ENCODE measurements at regions not wholly inside any gene's neighbourhood (a gene's known extent, or its start where the extent isn't known, plus 50 kb on each side); places are given as distances from the start of the nearest gene placed in this dataset.

- no peaks in the 10 kb centered on the region for H3K36me3 Mint-ChIP-seq (ENCODE audit: insufficient read depth)
- peaks cover 12% of the 10 kb centered on the region for H3K4me1 Mint-ChIP-seq (ENCODE audit: low read depth)
- H3K9me3 Mint-ChIP-seq (ENCODE audit: low read depth), result no peaks in the 10 kb centered on the region
- no peak overlapping the region for H3K4me3 Mint-ChIP-seq (ENCODE audit: low read depth)
- TF ChIP-seq, protein P1, sequence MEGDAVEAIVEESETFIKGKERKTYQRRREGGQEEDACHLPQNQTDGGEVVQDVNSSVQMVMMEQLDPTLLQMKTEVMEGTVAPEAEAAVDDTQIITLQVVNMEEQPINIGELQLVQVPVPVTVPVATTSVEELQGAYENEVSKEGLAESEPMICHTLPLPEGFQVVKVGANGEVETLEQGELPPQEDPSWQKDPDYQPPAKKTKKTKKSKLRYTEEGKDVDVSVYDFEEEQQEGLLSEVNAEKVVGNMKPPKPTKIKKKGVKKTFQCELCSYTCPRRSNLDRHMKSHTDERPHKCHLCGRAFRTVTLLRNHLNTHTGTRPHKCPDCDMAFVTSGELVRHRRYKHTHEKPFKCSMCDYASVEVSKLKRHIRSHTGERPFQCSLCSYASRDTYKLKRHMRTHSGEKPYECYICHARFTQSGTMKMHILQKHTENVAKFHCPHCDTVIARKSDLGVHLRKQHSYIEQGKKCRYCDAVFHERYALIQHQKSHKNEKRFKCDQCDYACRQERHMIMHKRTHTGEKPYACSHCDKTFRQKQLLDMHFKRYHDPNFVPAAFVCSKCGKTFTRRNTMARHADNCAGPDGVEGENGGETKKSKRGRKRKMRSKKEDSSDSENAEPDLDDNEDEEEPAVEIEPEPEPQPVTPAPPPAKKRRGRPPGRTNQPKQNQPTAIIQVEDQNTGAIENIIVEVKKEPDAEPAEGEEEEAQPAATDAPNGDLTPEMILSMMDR (IDR thresholded peaks at IDR 0.05; ENCODE audit: unreplicated experiment), result no peak
- peaks cover 33% of the 10 kb centered on the region for H3K27me3 Mint-ChIP-seq
- no peak for DNase-seq (ENCODE audit: low spot score, unreplicated experiment)
- no peak overlapping the region for H3K27ac Mint-ChIP-seq
Observed at GRCh38 chr9:89799766-89800165, 195.0 kb downstream of the GADD45G start.

GRCh38 chr9:89801341-89801740, 196.5 kb downstream of the GADD45G start:
- TF ChIP-seq, protein P1 (IDR thresholded peaks at IDR 0.05; ENCODE audit: unreplicated experiment), result no peak
- Mint-ChIP-seq H3K4me3 (ENCODE audit: low read depth) (no peak overlapping the region), H3K27ac (no peak overlapping the region), H3K27me3 (peaks cover 33% of the 10 kb centered on the region), H3K4me1 (ENCODE audit: low read depth) (peaks cover 5% of the 10 kb centered on the region), H3K9me3 (ENCODE audit: low read depth) (no peaks in the 10 kb centered on the region), H3K36me3 (ENCODE audit: insufficient read depth) (no peaks in the 10 kb centered on the region)
- no peak for DNase-seq (ENCODE audit: low spot score, unreplicated experiment)

DNA sequence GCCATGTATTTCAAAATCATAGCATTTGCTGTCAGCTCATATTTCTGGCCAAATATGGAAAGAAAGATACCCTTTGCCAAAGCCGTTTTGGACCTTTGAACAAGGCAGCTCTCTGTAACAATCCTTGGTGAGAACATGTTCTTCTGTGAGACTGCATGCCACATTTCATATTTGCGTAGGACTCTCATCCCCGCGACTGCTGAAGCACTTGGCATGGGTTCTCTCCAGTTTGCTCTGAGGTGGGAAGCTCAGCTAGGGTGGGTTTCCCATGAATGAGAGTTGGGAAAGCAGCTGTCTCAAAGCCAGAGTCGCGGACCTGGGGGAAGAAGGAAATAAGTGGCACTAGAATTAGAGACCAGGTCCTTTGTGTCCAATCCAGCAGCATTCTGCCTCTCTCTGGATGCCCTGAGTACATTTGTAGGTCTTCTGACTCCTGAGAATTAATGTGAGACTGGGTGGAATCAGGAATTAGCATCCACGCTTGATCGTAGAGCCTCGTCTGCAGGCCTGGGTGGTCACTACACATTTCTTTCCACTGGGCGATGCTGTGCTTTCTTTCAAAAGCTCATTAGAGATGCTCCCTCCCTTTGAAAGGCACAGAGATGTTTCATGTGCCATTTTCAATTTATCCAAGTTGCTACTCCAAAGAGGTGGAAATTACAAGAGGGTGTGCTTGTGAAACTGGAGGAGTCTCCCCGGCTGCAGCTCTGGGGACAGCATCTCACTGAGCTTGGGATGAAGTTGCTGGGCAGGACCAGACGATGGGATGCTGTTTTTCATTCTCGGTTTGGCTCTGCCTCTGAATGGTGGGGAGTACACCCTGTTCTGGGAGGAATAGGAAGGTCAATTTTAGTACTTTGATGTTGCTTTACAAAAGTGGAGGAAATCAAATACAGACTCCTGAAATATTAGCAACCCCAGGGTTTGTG, 197.2 kb downstream of the GADD45G start:
- DNase-seq (ENCODE audit: low spot score, unreplicated experiment), result no peak
- Mint-ChIP-seq H3K4me3 (ENCODE audit: low read depth) (no peak overlapping the region), H3K9me3 (ENCODE audit: low read depth) (no peaks in the 10 kb centered on the region), H3K4me1 (ENCODE audit: low read depth) (peaks cover 5% of the 10 kb centered on the region), H3K36me3 (ENCODE audit: insufficient read depth) (no peaks in the 10 kb centered on the region), H3K27me3 (peaks cover 33% of the 10 kb centered on the region), H3K27ac (no peak overlapping the region)
- TF ChIP-seq, protein P1 (IDR thresholded peaks at IDR 0.05; ENCODE audit: unreplicated experiment), result no peak

DNA sequence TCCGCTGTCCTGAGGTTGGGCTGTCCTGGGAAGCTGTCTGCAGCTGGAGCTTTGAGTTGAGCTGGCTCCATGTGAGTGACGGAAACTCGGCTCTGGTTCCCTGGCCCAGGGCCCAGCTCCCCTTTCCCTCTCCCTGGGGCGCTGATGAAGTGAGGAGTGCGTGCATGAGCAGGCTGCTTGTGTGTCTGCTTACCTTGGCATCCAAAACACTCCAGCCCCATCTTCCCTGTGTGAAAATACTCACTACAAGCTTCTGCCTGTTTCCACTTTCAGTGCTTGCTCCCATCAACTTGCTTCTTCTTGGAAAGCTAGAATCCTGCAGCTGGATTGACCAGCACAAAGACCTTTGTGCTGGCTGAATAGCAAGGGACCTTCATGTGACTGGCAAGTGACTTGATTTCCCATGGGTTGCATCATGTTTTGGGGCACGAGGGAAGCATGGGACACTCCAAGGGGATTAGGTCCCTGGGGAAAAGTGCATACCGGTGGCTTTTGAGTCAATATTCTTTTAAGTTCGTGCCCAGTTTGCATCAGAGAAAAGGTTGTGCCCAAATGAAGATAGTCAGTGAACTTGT, 198.1 kb downstream of the GADD45G start:
- Mint-ChIP-seq H3K4me1 (ENCODE audit: low read depth) (peaks cover 5% of the 10 kb centered on the region), H3K27me3 (peaks cover 31% of the 10 kb centered on the region), H3K9me3 (ENCODE audit: low read depth) (no peaks in the 10 kb centered on the region), H3K4me3 (ENCODE audit: low read depth) (no peak overlapping the region), H3K27ac (no peak overlapping the region), H3K36me3 (ENCODE audit: insufficient read depth) (no peaks in the 10 kb centered on the region)
- DNase-seq (ENCODE audit: low spot score, unreplicated experiment), result no peak
- TF ChIP-seq, protein P1 (IDR thresholded peaks at IDR 0.05; ENCODE audit: unreplicated experiment), result no peak

DNA sequence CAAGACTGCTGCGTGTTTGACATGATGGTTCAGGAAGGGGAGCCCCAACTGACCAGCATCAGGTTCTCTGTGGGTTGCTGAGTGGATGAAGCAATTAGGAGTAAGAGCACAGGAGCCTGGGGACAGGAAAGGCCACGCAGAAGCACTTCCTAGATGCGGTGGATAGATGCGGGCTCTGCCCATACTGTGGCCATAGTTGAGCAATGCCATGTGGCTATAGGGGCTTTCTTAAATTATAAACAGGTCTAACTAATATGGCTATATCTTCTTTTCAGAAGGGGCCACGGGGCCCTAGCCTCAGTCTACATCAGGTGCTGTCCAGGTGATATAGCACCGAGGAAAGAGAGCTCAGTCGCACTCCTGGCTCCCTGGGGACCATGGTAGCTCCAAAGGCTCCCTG, 198.6 kb downstream of the GADD45G start:
- Mint-ChIP-seq H3K4me1 (ENCODE audit: low read depth) (peaks cover 5% of the 10 kb centered on the region), H3K9me3 (ENCODE audit: low read depth) (no peaks in the 10 kb centered on the region), H3K4me3 (ENCODE audit: low read depth) (no peak overlapping the region), H3K27ac (no peak overlapping the region), H3K36me3 (ENCODE audit: insufficient read depth) (no peaks in the 10 kb centered on the region), H3K27me3 (peaks cover 31% of the 10 kb centered on the region)
- TF ChIP-seq, protein P1 (IDR thresholded peaks at IDR 0.05; ENCODE audit: unreplicated experiment), result no peak
- DNase-seq (ENCODE audit: low spot score, unreplicated experiment), result no peak
